OCI-LY7 (cell line): ENCODE measurements at regions not wholly inside any gene's neighbourhood (a gene's known extent, or its start where the extent isn't known, plus 50 kb on each side); places are given as distances from the start of the nearest gene placed in this dataset.

Experiments used
- BruUV-seq: library from RNA; stranded (reverse); fragments of 400-500 nt; replicated peaks from 2 replicates; lab custom pipeline; 2021; lab: Mats Ljungman, UMichigan
- CTCF ChIA-PET: fragments of 300-600 bp; sonication (Branson Sonifier 250); formaldehyde crosslinking; loops from one replicate; lab custom pipeline; 2022; ENCODE audit warnings: antibody characterized with exemption; ENCODE audit not compliant: unreplicated experiment; lab: Charles Lee
- POLR2A ChIA-PET: fragments of 300-600 bp; sonication (Branson Sonifier 250); formaldehyde crosslinking; loops from one replicate; lab custom pipeline; 2022; ENCODE audit warnings: antibody characterized with exemption; lab: Charles Lee
- DNase-seq: peaks from one replicate; pipeline ENCODE4 v3.0.0-alpha.2; 2015; ENCODE audit warnings: low spot score
- H2AFZ ChIP-seq: fragments of 200-600 bp; sonication (generic), shearing (Covaris generic); 2 replicates; pipeline ENCODE4 v1.6.1; 2014; ENCODE audit warnings: mild to moderate bottlenecking, antibody characterized with exemption, low read length, moderate library complexity
- H3K27ac ChIP-seq: fragments of 200-600 bp; sonication (generic); 2 replicates; pipeline ENCODE4 v1.5.1; 2014; ENCODE audit warnings: mixed run types, low read depth, mild to moderate bottlenecking, moderate library complexity, low read length, inconsistent platforms; ENCODE audit not compliant: poor library complexity, severe bottlenecking
- H3K36me3 ChIP-seq: fragments of 200-600 bp; sonication (generic); 2 replicates; pipeline ENCODE4 v1.6.1; 2014; ENCODE audit warnings: mild to moderate bottlenecking, antibody characterized with exemption, low read length, moderate library complexity, mixed read lengths; ENCODE audit not compliant: insufficient read depth
- H3K4me1 ChIP-seq: fragments of 200-600 bp; sonication (generic); 2 replicates; pipeline ENCODE4 v1.5.1; 2014; ENCODE audit warnings: mild to moderate bottlenecking, low read length; ENCODE audit not compliant: insufficient read depth, poor library complexity, severe bottlenecking
- H3K4me2 ChIP-seq: fragments of 200-600 bp; sonication (generic); 2 replicates; pipeline ENCODE4 v1.6.1; 2014; ENCODE audit warnings: mild to moderate bottlenecking, low read length
- H3K4me3 ChIP-seq: fragments of 200-600 bp; sonication (generic); 2 replicates; pipeline ENCODE4 v1.5.1; 2014; ENCODE audit warnings: mild to moderate bottlenecking, low read depth, low read length; ENCODE audit not compliant: poor library complexity, severe bottlenecking
- H3K79me2 ChIP-seq: fragments of 200-600 bp; sonication (generic); 2 replicates; pipeline ENCODE4 v1.6.1; 2016; ENCODE audit warnings: low read depth, mild to moderate bottlenecking, low read length, moderate library complexity, mixed read lengths; ENCODE audit not compliant: insufficient read depth
- H3K9me2 ChIP-seq: fragments of 200-600 bp; sonication (generic); 2 replicates; pipeline ENCODE4 v1.6.1; 2016; ENCODE audit warnings: mild to moderate bottlenecking, low read length, mixed read lengths; ENCODE audit not compliant: insufficient read depth
- H3K9me3 ChIP-seq: fragments of 200-600 bp; sonication (generic); 2 replicates; pipeline ENCODE4 v1.6.1; 2014; ENCODE audit warnings: mild to moderate bottlenecking, mixed run types, low read length, mixed read lengths
- H4K20me1 ChIP-seq: fragments of 200-600 bp; sonication (generic); 2 replicates; pipeline ENCODE4 v1.6.1; 2014; ENCODE audit warnings: mild to moderate bottlenecking, antibody characterized with exemption, low read length, moderate library complexity, mixed read lengths; ENCODE audit not compliant: insufficient read depth
- EZH2phosphoT487 ChIP-seq: fragments of 200-600 bp; sonication (generic); IDR thresholded peaks from 2 replicates; pipeline ENCODE4 v1.6.1; 2018; ENCODE audit warnings: low read depth, borderline replicate concordance, mild to moderate bottlenecking, mixed run types, antibody characterized with exemption, low read length, moderate library complexity, mixed read lengths
- intact Hi-C: fragments of 100-400 bp; cut with micrococcal nuclease; formaldehyde crosslinking; loops from one replicate; pipeline ENCODE4 v1.10.0; 2022; ENCODE audit not compliant: unreplicated experiment
- TF ChIP-seq, protein P1 (sequence below): fragments of 200-600 bp; sonication (generic); conservative IDR thresholded peaks from 2 replicates; pipeline ENCODE4 v1.5.1; 2014; ENCODE audit warnings: mild to moderate bottlenecking, antibody characterized with exemption, low read length, moderate library complexity, mixed read lengths

DNA sequence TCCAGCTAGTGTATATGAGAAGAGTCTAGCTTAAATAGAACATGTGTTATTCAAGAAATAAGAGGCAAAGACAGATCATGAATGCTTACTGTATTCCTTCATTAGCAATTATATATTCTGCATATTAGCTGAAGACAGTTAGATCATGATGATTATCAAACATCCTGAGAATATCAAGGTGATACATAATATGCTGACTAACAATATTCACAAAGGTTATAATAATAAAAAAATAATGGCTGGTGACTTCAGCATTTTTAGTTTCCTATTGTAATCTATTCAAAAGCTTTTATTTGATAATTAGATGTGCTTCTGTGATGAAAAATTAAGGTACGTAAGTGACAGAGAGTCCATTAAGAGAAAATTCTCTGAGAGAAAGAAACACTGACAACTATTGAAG, 511.4 kb downstream of the PCDH17 start:
- Histone ChIP-seq H3K36me3 (no peaks in the 10 kb centered on the region), H3K79me2 (no peaks in the 10 kb centered on the region), H3K9me2 (no peaks in the 10 kb centered on the region), H3K27ac (no peak overlapping the region), H2AFZ (no peak overlapping the region), H3K4me2 (no peak overlapping the region), H3K4me3 (no peak overlapping the region), H4K20me1 (no peaks in the 10 kb centered on the region), H3K4me1 (no peaks in the 10 kb centered on the region), H3K9me3 (no peaks in the 10 kb centered on the region)
- no TSS peak for BruUV-seq
- POLR2A ChIA-PET = no interaction called here
- CTCF ChIA-PET = no interaction called here
- no peak for DNase-seq
- intact Hi-C loops = no loop called here
- TF ChIP-seq EZH2phosphoT487 = no peak
- TF ChIP-seq, protein P1, sequence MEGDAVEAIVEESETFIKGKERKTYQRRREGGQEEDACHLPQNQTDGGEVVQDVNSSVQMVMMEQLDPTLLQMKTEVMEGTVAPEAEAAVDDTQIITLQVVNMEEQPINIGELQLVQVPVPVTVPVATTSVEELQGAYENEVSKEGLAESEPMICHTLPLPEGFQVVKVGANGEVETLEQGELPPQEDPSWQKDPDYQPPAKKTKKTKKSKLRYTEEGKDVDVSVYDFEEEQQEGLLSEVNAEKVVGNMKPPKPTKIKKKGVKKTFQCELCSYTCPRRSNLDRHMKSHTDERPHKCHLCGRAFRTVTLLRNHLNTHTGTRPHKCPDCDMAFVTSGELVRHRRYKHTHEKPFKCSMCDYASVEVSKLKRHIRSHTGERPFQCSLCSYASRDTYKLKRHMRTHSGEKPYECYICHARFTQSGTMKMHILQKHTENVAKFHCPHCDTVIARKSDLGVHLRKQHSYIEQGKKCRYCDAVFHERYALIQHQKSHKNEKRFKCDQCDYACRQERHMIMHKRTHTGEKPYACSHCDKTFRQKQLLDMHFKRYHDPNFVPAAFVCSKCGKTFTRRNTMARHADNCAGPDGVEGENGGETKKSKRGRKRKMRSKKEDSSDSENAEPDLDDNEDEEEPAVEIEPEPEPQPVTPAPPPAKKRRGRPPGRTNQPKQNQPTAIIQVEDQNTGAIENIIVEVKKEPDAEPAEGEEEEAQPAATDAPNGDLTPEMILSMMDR = no peak

- intact Hi-C loops = no loop called here
- no peaks in the 10 kb centered on the region for H4K20me1 ChIP-seq
- no peak overlapping the region for H3K27ac ChIP-seq
- no peak overlapping the region for H2AFZ ChIP-seq
- no peaks in the 10 kb centered on the region for H3K79me2 ChIP-seq
- H3K9me2 ChIP-seq = no peaks in the 10 kb centered on the region
- no peak for DNase-seq
- H3K36me3 ChIP-seq = no peaks in the 10 kb centered on the region
- CTCF ChIA-PET = no interaction called here
- H3K9me3 ChIP-seq = no peaks in the 10 kb centered on the region
- H3K4me2 ChIP-seq = no peak overlapping the region
- no peaks in the 10 kb centered on the region for H3K4me1 ChIP-seq
- POLR2A ChIA-PET = no interaction called here
- H3K4me3 ChIP-seq = no peak overlapping the region
- TF ChIP-seq EZH2phosphoT487 = no peak
- TF ChIP-seq, protein P1 = no peak
- BruUV-seq = no TSS peak
Observed at GRCh38 chr13:58144616-58145015, 513.1 kb downstream of the PCDH17 start.

DNA sequence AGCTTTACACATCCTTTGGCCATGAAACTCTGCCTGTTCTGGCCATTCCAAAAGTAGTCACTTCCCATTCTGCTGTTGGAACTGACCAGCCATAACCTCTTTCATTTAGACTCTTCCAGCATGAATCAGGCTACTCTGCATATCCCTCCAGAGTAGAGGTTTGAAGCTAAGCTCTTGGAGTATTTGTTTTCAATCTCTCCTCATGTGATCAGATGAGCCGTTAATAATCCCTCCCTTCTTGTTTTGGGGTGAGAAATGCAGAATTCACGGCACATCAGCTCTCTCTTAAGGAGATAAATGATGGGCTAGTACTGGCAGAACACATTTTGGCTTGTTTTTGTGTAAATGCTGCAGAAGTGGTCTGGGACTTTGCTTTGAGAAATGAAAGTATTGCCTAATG, 519.9 kb downstream of the PCDH17 start:
- no peak overlapping the region for H3K4me2 ChIP-seq
- H3K4me1 ChIP-seq = no peaks in the 10 kb centered on the region
- no peaks in the 10 kb centered on the region for H4K20me1 ChIP-seq
- H2AFZ ChIP-seq = no peak overlapping the region
- ChIA-PET CTCF (no interaction called here), POLR2A (interaction anchor here (0.7 kb wide), 1 partner anchor 579 kb away, joined by 3 read pairs; no protein-coding TSS in a partner anchor)
- BruUV-seq = no TSS peak
- H3K4me3 ChIP-seq = no peak overlapping the region
- H3K9me2 ChIP-seq = no peaks in the 10 kb centered on the region
- TF ChIP-seq, protein P1 = no peak
- no peak for TF ChIP-seq EZH2phosphoT487
- no peaks in the 10 kb centered on the region for H3K36me3 ChIP-seq
- no peaks in the 10 kb centered on the region for H3K79me2 ChIP-seq
- no peaks in the 10 kb centered on the region for H3K9me3 ChIP-seq
- intact Hi-C loops = no loop called here
- DNase-seq = no peak
- no peak overlapping the region for H3K27ac ChIP-seq
